MCF 10A (cell line): ENCODE measurements at regions not wholly inside any gene's neighbourhood (a gene's known extent, or its start where the extent isn't known, plus 50 kb on each side); places are given as distances from the start of the nearest gene placed in this dataset.
A peak's percentile ranks its signal among the peaks of the same experiment; 100 is the strongest.

Source experiments
- BruUV-seq: library from RNA; stranded (reverse); fragments of 400-500 nt; replicated peaks from 2 replicates; lab custom pipeline; 2021; lab: Mats Ljungman, UMichigan
- CTCF ChIA-PET: fragments of 300-600 bp; sonication (Branson Sonifier 250); formaldehyde crosslinking; extraction: SDS; loops from one replicate; lab custom pipeline; 2021; ENCODE audit warnings: antibody characterized with exemption, inconsistent platforms; lab: Yijun Ruan, JAX
- POLR2A ChIA-PET: fragments of 300-600, 350-650 bp; sonication (Branson Sonifier 250); formaldehyde crosslinking; extraction: SDS; loops from one replicate; lab custom pipeline; 2020; ENCODE audit warnings: antibody characterized with exemption, inconsistent platforms; lab: Yijun Ruan, JAX
- DNase-seq: peaks from one replicate; pipeline ENCODE4 v3.0.0-alpha.2; 2018; ENCODE audit not compliant: unreplicated experiment
- H3K27ac Mint-ChIP-seq: one replicate; pipeline ENCODE4 v1.8.0; 2022; ENCODE audit warnings: mild to moderate bottlenecking, low read depth, mixed read lengths; ENCODE audit not compliant: unreplicated experiment
- H3K27me3 Mint-ChIP-seq: one replicate; pipeline ENCODE4 v1.8.0; 2022; ENCODE audit warnings: mixed read lengths; ENCODE audit not compliant: insufficient read depth, unreplicated experiment
- H3K36me3 Mint-ChIP-seq: one replicate; pipeline ENCODE4 v1.8.0; 2022; ENCODE audit warnings: mild to moderate bottlenecking, moderate library complexity, mixed read lengths; ENCODE audit not compliant: insufficient read depth, unreplicated experiment
- H3K4me1 Mint-ChIP-seq: one replicate; pipeline ENCODE4 v1.8.0; 2022; ENCODE audit warnings: mixed read lengths; ENCODE audit not compliant: insufficient read depth, unreplicated experiment
- H3K4me3 Mint-ChIP-seq: one replicate; pipeline ENCODE4 v1.8.0; 2022; ENCODE audit warnings: mild to moderate bottlenecking, moderate library complexity, mixed read lengths; ENCODE audit not compliant: unreplicated experiment
- H3K9me3 Mint-ChIP-seq: one replicate; pipeline ENCODE4 v1.8.0; 2022; ENCODE audit warnings: mixed read lengths; ENCODE audit not compliant: unreplicated experiment
- intact Hi-C: fragments of 100-400 bp; cut with micrococcal nuclease; formaldehyde crosslinking; loops from 2 replicates; pipeline ENCODE4 v1.14.1; 2022
- TF ChIP-seq, protein P1 (sequence below): fragments of 200-600 bp; IDR thresholded peaks from one replicate; pipeline ENCODE4 v1.8.0; 2022; ENCODE audit warnings: antibody characterized with exemption, mild to moderate bottlenecking; ENCODE audit not compliant: unreplicated experiment

DNA sequence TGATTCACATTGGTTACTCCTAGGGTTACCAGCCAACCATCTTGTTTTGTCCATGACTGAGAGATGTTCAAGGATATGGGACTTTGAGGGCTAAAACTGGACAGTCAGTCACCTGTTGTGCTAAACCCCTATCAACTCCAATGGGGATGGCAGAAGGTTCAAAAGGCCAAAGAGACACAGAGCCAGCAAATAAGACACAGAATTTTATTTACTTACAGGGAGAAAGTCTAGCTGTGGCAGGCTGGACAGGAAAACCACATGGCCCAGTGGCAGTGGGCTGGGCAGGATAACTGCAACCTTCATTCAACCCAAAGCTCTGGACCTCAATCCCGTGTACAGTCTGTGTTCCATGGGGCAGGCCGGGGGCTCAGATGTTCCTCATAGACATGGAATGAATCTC, 326.7 kb upstream of the RPS6KA3 start:
- no peak for DNase-seq
- H3K9me3 Mint-ChIP-seq, result peaks cover 16% of the 10 kb centered on the region
- peaks cover 12% of the 10 kb centered on the region for H3K4me1 Mint-ChIP-seq
- CTCF ChIA-PET, result interaction anchor here (0.6 kb wide), 1 partner anchor 60 kb away, joined by 4 read pairs; no protein-coding TSS in a partner anchor
- BruUV-seq, result no TSS peak
- no peak overlapping the region for H3K27ac Mint-ChIP-seq
- H3K36me3 Mint-ChIP-seq, result no peaks in the 10 kb centered on the region
- POLR2A ChIA-PET, result no interaction called here
- no peaks in the 10 kb centered on the region for H3K27me3 Mint-ChIP-seq
- no peak overlapping the region for H3K4me3 Mint-ChIP-seq
- intact Hi-C loops, result no loop called here
- TF ChIP-seq, protein P1, sequence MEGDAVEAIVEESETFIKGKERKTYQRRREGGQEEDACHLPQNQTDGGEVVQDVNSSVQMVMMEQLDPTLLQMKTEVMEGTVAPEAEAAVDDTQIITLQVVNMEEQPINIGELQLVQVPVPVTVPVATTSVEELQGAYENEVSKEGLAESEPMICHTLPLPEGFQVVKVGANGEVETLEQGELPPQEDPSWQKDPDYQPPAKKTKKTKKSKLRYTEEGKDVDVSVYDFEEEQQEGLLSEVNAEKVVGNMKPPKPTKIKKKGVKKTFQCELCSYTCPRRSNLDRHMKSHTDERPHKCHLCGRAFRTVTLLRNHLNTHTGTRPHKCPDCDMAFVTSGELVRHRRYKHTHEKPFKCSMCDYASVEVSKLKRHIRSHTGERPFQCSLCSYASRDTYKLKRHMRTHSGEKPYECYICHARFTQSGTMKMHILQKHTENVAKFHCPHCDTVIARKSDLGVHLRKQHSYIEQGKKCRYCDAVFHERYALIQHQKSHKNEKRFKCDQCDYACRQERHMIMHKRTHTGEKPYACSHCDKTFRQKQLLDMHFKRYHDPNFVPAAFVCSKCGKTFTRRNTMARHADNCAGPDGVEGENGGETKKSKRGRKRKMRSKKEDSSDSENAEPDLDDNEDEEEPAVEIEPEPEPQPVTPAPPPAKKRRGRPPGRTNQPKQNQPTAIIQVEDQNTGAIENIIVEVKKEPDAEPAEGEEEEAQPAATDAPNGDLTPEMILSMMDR, result no peak

DNA sequence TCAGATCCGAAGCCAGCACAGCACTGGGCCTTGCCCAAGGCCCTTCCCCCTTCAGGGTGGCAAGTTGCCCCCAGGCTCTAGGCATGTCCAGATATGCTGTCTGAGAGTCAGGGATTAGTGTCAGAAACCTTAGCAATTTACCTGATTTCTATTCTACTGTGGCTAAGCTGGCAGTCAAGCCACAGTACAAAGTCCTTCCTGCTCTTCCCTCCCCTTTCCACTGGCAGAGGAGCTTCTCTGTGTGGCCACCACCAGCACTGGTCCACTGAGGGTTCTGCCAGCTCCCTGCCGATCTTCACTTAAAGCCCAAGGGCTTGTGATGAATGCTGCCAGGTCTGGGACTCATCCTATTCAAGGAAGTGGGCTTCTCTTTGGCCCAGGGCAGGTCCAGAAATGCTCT, 324.5 kb upstream of the RPS6KA3 start:
- H3K4me3 Mint-ChIP-seq, result no peak overlapping the region
- no peaks in the 10 kb centered on the region for H3K27me3 Mint-ChIP-seq
- H3K4me1 Mint-ChIP-seq, result peaks cover 8% of the 10 kb centered on the region
- TF ChIP-seq, protein P1, result no peak
- no peak for DNase-seq
- POLR2A ChIA-PET, result no interaction called here
- intact Hi-C loops, result no loop called here
- no peak overlapping the region for H3K27ac Mint-ChIP-seq
- H3K36me3 Mint-ChIP-seq, result no peaks in the 10 kb centered on the region
- BruUV-seq, result no TSS peak
- peaks cover 23% of the 10 kb centered on the region for H3K9me3 Mint-ChIP-seq
- CTCF ChIA-PET, result no interaction called here

DNA sequence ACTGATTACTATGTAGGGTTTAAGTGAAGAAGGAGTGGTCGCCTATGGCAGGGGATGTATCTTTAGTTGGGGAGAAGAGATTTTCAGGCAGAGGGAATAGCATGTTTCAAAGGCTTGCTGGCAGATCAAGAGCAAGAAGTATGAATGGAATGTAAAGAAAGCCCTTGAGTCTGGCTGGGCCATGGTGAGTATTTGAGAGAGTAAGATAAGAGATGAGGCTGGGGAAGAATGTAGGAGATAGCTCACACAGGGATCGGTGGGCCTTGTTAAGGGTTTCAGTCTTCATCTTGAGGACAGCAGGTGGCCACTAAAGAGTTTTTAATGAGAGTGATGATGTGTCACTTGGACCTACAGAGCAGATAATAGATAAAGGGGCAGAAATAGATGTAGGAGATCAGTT, 319.1 kb upstream of the RPS6KA3 start:
- ChIA-PET POLR2A (no interaction called here), CTCF (interaction anchor here (0.6 kb wide), 1 partner anchor 56 kb away, joined by 3 read pairs; no protein-coding TSS in a partner anchor)
- no peak for DNase-seq
- Mint-ChIP-seq H3K4me3 (no peak overlapping the region), H3K27ac (no peak overlapping the region), H3K4me1 (no peaks in the 10 kb centered on the region), H3K27me3 (no peaks in the 10 kb centered on the region), H3K9me3 (peaks cover 19% of the 10 kb centered on the region), H3K36me3 (no peaks in the 10 kb centered on the region)
- no TSS peak for BruUV-seq
- TF ChIP-seq, protein P1, result no peak
- intact Hi-C loops, result no loop called here

DNA sequence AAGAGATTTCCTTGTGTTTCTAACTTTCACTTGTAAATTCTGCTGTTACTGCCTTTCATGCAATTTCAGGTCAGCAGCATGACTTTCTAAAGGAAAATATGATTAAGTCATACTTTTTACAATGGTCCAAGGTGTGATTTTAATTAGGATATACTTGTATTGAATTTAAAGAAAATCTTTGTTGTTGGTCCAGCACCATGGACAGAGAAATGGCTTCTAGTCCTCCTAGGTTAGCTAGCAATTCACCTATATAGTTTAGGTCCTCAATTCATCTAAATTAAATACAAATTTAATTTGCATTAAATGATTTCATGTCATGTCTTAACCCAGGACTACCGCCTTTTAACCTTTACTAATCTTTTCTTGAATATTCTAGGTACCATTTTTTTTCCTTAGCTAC, 304.9 kb upstream of the RPS6KA3 start:
- peak; percentile 48 for DNase-seq

More for the DNA sequence above, 304.9 kb upstream of the RPS6KA3 start:
- no peaks in the 10 kb centered on the region for H3K9me3 Mint-ChIP-seq
- ChIA-PET POLR2A (no interaction called here), CTCF (interaction anchor here (1.0 kb wide), 1 partner anchor 31 kb away, joined by 3 read pairs; no protein-coding TSS in a partner anchor)
- intact Hi-C loops, result no loop called here
- BruUV-seq, result no TSS peak
- H3K27me3 Mint-ChIP-seq, result no peaks in the 10 kb centered on the region
- H3K27ac Mint-ChIP-seq, result no peak overlapping the region
- no peaks in the 10 kb centered on the region for H3K36me3 Mint-ChIP-seq
- H3K4me1 Mint-ChIP-seq, result no peaks in the 10 kb centered on the region
- TF ChIP-seq, protein P1, result no peak
- no peak overlapping the region for H3K4me3 Mint-ChIP-seq
